ENCODE measurements at regions not wholly inside any gene's neighbourhood (a gene's known extent, or its start where the extent isn't known, plus 50 kb on each side); places are given as distances from the start of the nearest gene placed in this dataset.

DNA sequence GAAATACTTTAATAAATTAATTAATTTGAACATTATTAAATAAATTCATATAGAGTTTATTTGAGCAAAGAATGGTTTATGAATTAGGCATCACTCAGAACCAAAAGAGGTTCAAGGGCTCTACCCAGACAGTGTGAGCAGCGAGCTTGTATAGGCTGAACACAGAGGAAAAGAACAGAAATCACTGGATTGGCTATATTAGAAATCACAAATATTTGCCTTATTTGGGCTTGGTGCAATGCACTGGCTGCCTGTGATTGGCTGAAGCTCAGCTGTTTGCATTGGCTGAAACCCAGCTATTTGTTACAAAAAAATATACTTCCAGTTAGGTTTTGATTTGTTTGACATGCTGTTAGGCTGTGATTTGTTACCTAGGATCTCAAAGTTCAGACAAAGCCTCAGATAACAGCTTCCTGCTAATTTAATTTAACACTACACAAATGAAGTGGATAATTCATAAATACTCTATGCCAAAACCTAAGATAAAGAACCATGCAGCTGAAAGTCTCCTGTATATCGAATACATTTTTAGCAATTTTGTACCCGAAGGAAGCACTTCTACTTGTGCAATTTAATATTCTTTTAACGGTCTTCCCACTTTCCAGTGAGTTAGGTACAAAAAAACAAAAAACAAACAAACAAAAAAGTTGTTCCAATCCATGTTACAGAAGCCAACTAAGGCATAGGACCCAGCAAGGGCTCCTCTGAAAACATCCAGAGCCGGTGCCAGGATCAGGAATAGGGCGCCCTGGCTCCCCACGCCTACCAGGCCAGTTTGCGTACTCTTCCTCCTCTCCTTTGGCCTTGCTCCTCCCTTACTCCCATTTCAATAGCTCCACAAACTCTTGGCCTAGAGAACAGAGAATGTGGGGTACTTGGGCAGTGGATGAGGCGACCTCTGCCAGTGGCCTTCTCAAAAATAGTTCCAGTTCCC, 179.1 kb downstream of the DUSP10 start:
- H3K36me3 ChIP-seq (replicated peaks) = no peaks in the 10 kb centered on the region
- TF ChIP-seq, protein P1, sequence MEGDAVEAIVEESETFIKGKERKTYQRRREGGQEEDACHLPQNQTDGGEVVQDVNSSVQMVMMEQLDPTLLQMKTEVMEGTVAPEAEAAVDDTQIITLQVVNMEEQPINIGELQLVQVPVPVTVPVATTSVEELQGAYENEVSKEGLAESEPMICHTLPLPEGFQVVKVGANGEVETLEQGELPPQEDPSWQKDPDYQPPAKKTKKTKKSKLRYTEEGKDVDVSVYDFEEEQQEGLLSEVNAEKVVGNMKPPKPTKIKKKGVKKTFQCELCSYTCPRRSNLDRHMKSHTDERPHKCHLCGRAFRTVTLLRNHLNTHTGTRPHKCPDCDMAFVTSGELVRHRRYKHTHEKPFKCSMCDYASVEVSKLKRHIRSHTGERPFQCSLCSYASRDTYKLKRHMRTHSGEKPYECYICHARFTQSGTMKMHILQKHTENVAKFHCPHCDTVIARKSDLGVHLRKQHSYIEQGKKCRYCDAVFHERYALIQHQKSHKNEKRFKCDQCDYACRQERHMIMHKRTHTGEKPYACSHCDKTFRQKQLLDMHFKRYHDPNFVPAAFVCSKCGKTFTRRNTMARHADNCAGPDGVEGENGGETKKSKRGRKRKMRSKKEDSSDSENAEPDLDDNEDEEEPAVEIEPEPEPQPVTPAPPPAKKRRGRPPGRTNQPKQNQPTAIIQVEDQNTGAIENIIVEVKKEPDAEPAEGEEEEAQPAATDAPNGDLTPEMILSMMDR (IDR thresholded peaks at IDR 0.05; ENCODE audit: low read depth, low read length, missing control alignments) = no peak
- H3K4me3 ChIP-seq (ENCODE audit: low read depth, low read length) = no peak overlapping the region
- DNase-seq = no peak
- H3K27me3 ChIP-seq (replicated peaks) = no peaks in the 10 kb centered on the region
- no peak overlapping the region for H3K27ac ChIP-seq
- in situ Hi-C loops (cut with HindIII; ENCODE audit: low pct_ligation_motif_present, low sequenced_read_pairs) = no loop called here

DNA sequence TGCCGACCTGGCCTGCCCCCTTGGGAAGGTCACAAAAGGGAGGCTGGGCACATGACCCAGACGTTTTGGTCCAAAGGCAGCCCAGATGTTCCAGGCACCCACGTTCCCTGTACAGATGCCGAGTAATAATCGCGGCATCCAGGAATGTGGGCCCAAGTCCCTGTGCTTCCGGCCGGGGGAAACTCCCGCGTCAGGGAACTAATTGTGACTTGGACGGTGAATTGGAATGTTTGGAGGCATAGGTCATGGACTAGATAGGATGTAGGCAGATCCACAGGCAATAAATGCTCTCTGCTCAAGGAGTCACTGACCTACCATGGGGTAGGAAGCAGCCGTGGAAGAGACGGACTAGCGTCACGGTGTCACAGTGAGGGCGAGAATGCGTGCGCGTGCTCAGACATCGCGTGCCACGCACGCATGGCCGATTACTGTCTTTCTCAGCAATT, 178.4 kb downstream of the DUSP10 start:
- H3K4me3 ChIP-seq (ENCODE audit: low read depth, low read length) = no peak overlapping the region
- no peaks in the 10 kb centered on the region for H3K27me3 ChIP-seq (replicated peaks)
- no peak overlapping the region for H3K27ac ChIP-seq
- H3K36me3 ChIP-seq (replicated peaks) = no peaks in the 10 kb centered on the region
- TF ChIP-seq, protein P1 (IDR thresholded peaks at IDR 0.05; ENCODE audit: low read depth, low read length, missing control alignments) = no peak
- DNase-seq = no peak
- in situ Hi-C loops (cut with HindIII; ENCODE audit: low pct_ligation_motif_present, low sequenced_read_pairs) = no loop called here

DNA sequence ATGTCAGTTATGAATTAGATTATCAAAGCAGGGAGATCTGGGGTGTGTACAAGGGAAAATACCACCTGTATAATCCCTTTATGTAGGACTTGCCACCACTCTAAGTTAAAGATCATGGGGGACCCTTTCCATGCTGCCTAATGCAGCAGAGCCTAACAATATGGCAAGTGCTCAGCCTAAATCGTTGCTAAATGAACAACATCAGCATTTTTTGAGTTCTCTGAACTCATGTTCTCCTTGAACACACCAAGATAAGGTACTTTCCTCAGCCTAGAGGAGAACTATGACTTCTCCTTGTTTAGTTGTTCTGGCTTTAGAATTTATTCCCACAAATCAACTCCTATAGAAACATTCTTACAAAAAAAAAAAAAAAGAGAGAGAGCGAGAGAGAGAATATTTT, 177.0 kb downstream of the DUSP10 start:
- no peak overlapping the region for H3K4me3 ChIP-seq (ENCODE audit: low read depth, low read length)
- TF ChIP-seq, protein P1 (IDR thresholded peaks at IDR 0.05; ENCODE audit: low read depth, low read length, missing control alignments) = no peak

DNA sequence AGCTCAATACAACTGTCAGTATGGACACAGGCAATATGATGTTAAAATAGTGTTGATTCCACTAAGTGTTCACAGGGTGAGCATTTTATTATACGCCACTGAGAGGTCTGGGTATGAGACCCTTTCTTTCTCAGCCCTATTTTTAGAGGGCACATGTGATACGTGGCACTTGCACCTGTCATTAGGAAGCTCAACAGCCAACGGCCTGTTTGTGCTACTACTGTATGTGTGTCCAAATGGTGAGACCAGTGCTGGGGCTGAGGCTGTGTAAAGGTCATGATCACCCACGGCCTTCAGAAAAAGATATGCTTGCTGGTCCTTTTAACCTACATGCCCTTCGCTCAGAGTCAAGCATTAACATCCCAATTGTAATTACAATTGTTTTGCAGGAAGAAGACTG, 176.2 kb downstream of the DUSP10 start:
- TF ChIP-seq, protein P1 (IDR thresholded peaks at IDR 0.05; ENCODE audit: low read depth, low read length, missing control alignments) = no peak
- no peak overlapping the region for H3K4me3 ChIP-seq (ENCODE audit: low read depth, low read length)
- no peak for DNase-seq
- no peaks in the 10 kb centered on the region for H3K36me3 ChIP-seq (replicated peaks)
- H3K27ac ChIP-seq = no peak overlapping the region
- no peaks in the 10 kb centered on the region for H3K27me3 ChIP-seq (replicated peaks)
- in situ Hi-C loops (cut with HindIII; ENCODE audit: low pct_ligation_motif_present, low sequenced_read_pairs) = no loop called here

More for the DNA sequence above, 177.0 kb downstream of the DUSP10 start:
- H3K27me3 ChIP-seq (replicated peaks) = no peaks in the 10 kb centered on the region
- H3K36me3 ChIP-seq (replicated peaks) = no peaks in the 10 kb centered on the region
- no peak for DNase-seq
- in situ Hi-C loops (cut with HindIII; ENCODE audit: low pct_ligation_motif_present, low sequenced_read_pairs) = no loop called here
- H3K27ac ChIP-seq = no peak overlapping the region

DNA sequence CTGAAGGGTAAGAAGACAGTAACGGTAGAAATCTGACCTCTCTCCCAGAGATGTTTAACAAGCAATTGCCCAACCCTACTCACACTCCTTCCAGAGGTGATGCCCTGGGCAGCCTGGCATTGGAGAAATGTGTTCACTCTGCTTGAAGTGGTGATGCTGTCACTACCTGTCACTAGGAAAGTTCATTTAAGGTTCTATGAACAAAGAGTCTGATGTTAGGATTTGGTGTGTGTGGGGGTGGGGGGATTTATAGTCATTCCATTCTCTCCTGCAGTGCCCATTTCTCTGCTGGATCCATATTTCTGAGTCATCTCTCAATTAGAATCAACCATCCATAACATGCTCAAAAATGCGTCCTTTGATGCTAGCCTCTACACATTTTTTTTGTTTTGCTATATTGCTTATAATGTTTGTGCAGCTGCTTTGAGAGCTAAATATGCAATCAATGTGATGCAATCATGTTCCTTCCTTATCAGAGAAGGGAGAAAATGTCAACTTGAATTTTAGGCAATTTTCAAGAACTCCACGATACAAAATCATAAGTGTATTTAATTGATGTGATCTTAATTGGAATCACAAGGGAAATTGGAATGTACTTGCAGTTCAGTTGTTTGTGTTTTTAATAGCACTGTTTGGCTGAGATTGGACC, 173.9 kb downstream of the DUSP10 start:
- Histone ChIP-seq H3K36me3 (replicated peaks) (no peaks in the 10 kb centered on the region), H3K27me3 (replicated peaks) (no peaks in the 10 kb centered on the region), H3K27ac (no peak overlapping the region), H3K4me3 (ENCODE audit: low read depth, low read length) (no peak overlapping the region)
- no peak for DNase-seq
- in situ Hi-C loops (cut with HindIII; ENCODE audit: low pct_ligation_motif_present, low sequenced_read_pairs) = no loop called here
- TF ChIP-seq, protein P1 (IDR thresholded peaks at IDR 0.05; ENCODE audit: low read depth, low read length, missing control alignments) = no peak
